Vagina (tissue), 2 donors: ENCODE measurements at regions not wholly inside any gene's neighbourhood (a gene's known extent, or its start where the extent isn't known, plus 50 kb on each side); places are given as distances from the start of the nearest gene placed in this dataset.

Source experiments
- CTCF ChIP-seq, 3 experiments: fragments of 450-650 bp in 2 of 3; fragments of 200-600 bp in 1 of 3; sonication (generic) in 1 of 3; IDR thresholded peaks; one replicate each; pipeline ENCODE4 v1.5.1; 2017 to 2019; ENCODE audit warnings: antibody characterized with exemption in 3 of 3, mild to moderate bottlenecking in 2 of 3, moderate library complexity in 2 of 3
- POLR2A ChIP-seq, 2 donors: fragments of 450-650 bp; IDR thresholded peaks; one replicate each; pipeline ENCODE4 v1.6.1; 2017; ENCODE audit warnings: antibody characterized with exemption in 2 of 2, mild to moderate bottlenecking in 2 of 2, moderate library complexity in 2 of 2

GRCh38 chr5:25754895-25755294, 1110.1 kb upstream of the CDH10 start:
- TF ChIP-seq CTCF (IDR thresholded peaks at IDR 0.05) (no peak), POLR2A (IDR thresholded peaks at IDR 0.05) (no peak)
